SK-N-SH (cell line): ENCODE measurements at regions not wholly inside any gene's neighbourhood (a gene's known extent, or its start where the extent isn't known, plus 50 kb on each side); places are given as distances from the start of the nearest gene placed in this dataset.

Source experiments
- EP300 ChIP-seq, 2 experiments: IDR thresholded peaks; 2 replicates each; pipeline versions ENCODE4 v1.4.0 to v1.6.1; 2012; ENCODE audit warnings: borderline replicate concordance in 1 of 2, low read depth in 1 of 2, low read length in 1 of 2
- EZH2phosphoT487 ChIP-seq: fragments of 200-600 bp; sonication (generic); IDR thresholded peaks from 2 replicates; pipeline ENCODE4 v1.6.1; 2017; ENCODE audit warnings: low read depth, mixed run types, mild to moderate bottlenecking, antibody characterized with exemption, moderate library complexity, borderline replicate concordance
- GABPA ChIP-seq: IDR thresholded peaks from 2 replicates; pipeline ENCODE4 v1.4.0; 2012; ENCODE audit warnings: low read depth, mild to moderate bottlenecking
- MEF2A ChIP-seq: IDR thresholded peaks from 2 replicates; pipeline ENCODE4 v1.4.0; 2012; ENCODE audit warnings: low read depth, borderline replicate concordance
- POLR2AphosphoS5 ChIP-seq: IDR thresholded peaks from 2 replicates; pipeline ENCODE4 v1.6.1; 2012; ENCODE audit warnings: low read depth, low read length
- RAD21 ChIP-seq: IDR thresholded peaks from 2 replicates; pipeline ENCODE4 v1.6.1; 2012; ENCODE audit warnings: mild to moderate bottlenecking, low read length
- RCOR1 ChIP-seq: fragments of 150-350 bp; IDR thresholded peaks from 2 replicates; pipeline ENCODE4 v1.6.1; 2017; ENCODE audit warnings: antibody characterized with exemption, low read length
- RFX5 ChIP-seq: IDR thresholded peaks from 2 replicates; pipeline ENCODE4 v1.6.1; 2012; ENCODE audit warnings: mild to moderate bottlenecking, improper control_type of control experiment, low read length
- SIN3A ChIP-seq: IDR thresholded peaks from 2 replicates; pipeline ENCODE4 v1.6.1; 2012; ENCODE audit warnings: low read depth, mild to moderate bottlenecking, low read length, moderate library complexity, borderline replicate concordance
- SMC3 ChIP-seq: IDR thresholded peaks from 2 replicates; pipeline ENCODE4 v1.6.1; 2012; ENCODE audit warnings: low read depth, low read length, improper control_type of control experiment
- TAF1 ChIP-seq: IDR thresholded peaks from 2 replicates; pipeline ENCODE4 v1.6.1; 2012; ENCODE audit warnings: low read depth, mild to moderate bottlenecking, low read length, moderate library complexity, borderline replicate concordance
- TF ChIP-seq, protein P1 (sequence below): fragments of 200-600 bp; sonication (generic); IDR thresholded peaks from 2 replicates; pipeline ENCODE4 v1.6.1; 2017; ENCODE audit warnings: antibody characterized with exemption, mild to moderate bottlenecking, moderate library complexity
- TF ChIP-seq, protein P2 (sequence below): IDR thresholded peaks from 2 replicates; pipeline ENCODE4 v1.6.1; 2012; ENCODE audit warnings: mild to moderate bottlenecking, low read depth, low read length, moderate library complexity

DNA sequence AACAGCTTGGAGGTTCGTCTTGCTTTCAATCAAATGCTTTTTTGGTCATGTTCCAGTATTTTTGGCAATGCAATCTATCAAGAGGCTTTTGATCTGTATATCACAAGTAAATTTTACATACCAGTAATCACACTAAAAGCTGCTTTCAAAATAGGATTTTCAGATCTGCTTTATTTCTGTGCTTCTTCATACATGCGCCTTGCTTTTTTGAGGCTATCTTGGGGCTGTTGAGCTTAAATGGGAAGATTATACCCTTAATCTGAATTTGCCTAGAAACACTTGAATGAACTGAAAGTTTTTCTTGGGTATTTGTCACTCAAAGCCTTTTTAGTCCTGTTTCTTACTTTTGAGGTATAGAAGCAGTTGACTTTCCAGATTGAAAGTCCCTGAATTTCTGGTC lies 62.1 kb upstream of the DCBLD2 start:
- TF ChIP-seq RCOR1, result no peak
- TF ChIP-seq, protein P1, sequence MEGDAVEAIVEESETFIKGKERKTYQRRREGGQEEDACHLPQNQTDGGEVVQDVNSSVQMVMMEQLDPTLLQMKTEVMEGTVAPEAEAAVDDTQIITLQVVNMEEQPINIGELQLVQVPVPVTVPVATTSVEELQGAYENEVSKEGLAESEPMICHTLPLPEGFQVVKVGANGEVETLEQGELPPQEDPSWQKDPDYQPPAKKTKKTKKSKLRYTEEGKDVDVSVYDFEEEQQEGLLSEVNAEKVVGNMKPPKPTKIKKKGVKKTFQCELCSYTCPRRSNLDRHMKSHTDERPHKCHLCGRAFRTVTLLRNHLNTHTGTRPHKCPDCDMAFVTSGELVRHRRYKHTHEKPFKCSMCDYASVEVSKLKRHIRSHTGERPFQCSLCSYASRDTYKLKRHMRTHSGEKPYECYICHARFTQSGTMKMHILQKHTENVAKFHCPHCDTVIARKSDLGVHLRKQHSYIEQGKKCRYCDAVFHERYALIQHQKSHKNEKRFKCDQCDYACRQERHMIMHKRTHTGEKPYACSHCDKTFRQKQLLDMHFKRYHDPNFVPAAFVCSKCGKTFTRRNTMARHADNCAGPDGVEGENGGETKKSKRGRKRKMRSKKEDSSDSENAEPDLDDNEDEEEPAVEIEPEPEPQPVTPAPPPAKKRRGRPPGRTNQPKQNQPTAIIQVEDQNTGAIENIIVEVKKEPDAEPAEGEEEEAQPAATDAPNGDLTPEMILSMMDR, result no peak
- no peak for TF ChIP-seq RFX5
- no peak for TF ChIP-seq EP300 (IDR thresholded peaks at IDR 0.05; ENCODE audit: borderline replicate concordance in 1 of 2, low read depth in 1 of 2, low read length in 1 of 2)
- no peak for TF ChIP-seq MEF2A
- TF ChIP-seq EZH2phosphoT487, result no peak
- TF ChIP-seq TAF1, result no peak
- TF ChIP-seq SMC3, result no peak
- TF ChIP-seq, protein P2, sequence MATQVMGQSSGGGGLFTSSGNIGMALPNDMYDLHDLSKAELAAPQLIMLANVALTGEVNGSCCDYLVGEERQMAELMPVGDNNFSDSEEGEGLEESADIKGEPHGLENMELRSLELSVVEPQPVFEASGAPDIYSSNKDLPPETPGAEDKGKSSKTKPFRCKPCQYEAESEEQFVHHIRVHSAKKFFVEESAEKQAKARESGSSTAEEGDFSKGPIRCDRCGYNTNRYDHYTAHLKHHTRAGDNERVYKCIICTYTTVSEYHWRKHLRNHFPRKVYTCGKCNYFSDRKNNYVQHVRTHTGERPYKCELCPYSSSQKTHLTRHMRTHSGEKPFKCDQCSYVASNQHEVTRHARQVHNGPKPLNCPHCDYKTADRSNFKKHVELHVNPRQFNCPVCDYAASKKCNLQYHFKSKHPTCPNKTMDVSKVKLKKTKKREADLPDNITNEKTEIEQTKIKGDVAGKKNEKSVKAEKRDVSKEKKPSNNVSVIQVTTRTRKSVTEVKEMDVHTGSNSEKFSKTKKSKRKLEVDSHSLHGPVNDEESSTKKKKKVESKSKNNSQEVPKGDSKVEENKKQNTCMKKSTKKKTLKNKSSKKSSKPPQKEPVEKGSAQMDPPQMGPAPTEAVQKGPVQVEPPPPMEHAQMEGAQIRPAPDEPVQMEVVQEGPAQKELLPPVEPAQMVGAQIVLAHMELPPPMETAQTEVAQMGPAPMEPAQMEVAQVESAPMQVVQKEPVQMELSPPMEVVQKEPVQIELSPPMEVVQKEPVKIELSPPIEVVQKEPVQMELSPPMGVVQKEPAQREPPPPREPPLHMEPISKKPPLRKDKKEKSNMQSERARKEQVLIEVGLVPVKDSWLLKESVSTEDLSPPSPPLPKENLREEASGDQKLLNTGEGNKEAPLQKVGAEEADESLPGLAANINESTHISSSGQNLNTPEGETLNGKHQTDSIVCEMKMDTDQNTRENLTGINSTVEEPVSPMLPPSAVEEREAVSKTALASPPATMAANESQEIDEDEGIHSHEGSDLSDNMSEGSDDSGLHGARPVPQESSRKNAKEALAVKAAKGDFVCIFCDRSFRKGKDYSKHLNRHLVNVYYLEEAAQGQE, result no peak
- no peak for TF ChIP-seq SIN3A
- TF ChIP-seq POLR2AphosphoS5, result no peak
- no peak for TF ChIP-seq RAD21
- no peak for TF ChIP-seq GABPA
